PFSK-1 (cell line): ENCODE measurements at regions not wholly inside any gene's neighbourhood (a gene's known extent, or its start where the extent isn't known, plus 50 kb on each side); places are given as distances from the start of the nearest gene placed in this dataset.

Experiments
- FOXP2 ChIP-seq: optimal IDR thresholded peaks from 2 replicates; pipeline ENCODE3; 2011; ENCODE audit warnings: borderline replicate concordance, control low read depth, inconsistent platforms; ENCODE audit not compliant: insufficient read depth; ENCODE audit errors: extremely low read length, extremely low read depth
- POLR2AphosphoS5 ChIP-seq: IDR thresholded peaks from 2 replicates; pipeline ENCODE4 v1.6.1; 2012; ENCODE audit warnings: low read depth, mild to moderate bottlenecking, control low read depth, low read length, moderate library complexity
- REST ChIP-seq, 2 experiments: IDR thresholded peaks; 2 replicates each; pipeline versions ENCODE4 v1.6.1 to v1.8.0; 2011 to 2012; ENCODE audit warnings: low read depth in 2 of 2, low read length in 2 of 2, control low read depth in 1 of 2, inconsistent platforms in 1 of 2, mild to moderate bottlenecking in 1 of 2, moderate library complexity in 1 of 2; ENCODE audit not compliant: insufficient read depth in 1 of 2
- SIN3A ChIP-seq: IDR thresholded peaks from 2 replicates; pipeline ENCODE4 v1.6.1; 2012; ENCODE audit warnings: mild to moderate bottlenecking, low read length, moderate library complexity, borderline replicate concordance; ENCODE audit not compliant: insufficient read depth
- TAF1 ChIP-seq: IDR thresholded peaks from 2 replicates; pipeline ENCODE4 v1.6.1; 2012; ENCODE audit warnings: low read length, control low read depth, borderline replicate concordance; ENCODE audit not compliant: insufficient read depth

DNA sequence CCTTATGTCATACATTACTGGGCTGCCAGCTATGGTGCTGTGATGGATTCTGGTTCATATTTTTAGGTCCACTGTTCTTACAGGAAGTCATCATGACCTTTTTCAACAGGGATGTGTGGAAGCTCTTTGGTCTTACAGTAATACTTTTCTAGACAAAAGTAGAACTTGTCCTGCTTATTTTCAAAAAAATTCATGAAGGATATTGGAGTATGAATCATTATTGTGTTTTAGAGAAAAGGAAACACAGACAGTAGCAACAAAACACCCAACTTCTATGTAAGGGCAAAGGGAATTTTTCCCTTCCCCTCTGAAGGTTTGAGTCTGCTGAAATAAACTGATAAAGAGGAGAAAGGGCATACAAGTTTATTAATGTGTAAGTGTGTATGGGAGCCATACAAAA lies 54.7 kb upstream of the FAM9C start:
- TF ChIP-seq POLR2AphosphoS5 (no peak), REST (IDR thresholded peaks at IDR 0.05; ENCODE audit: insufficient read depth in 1 of 2, low read depth in 2 of 2, low read length in 2 of 2) (no peak), TAF1 (no peak), SIN3A (no peak), FOXP2 (no peak)
